Lung (tissue), 11 donors: ENCODE measurements at regions not wholly inside any gene's neighbourhood (a gene's known extent, or its start where the extent isn't known, plus 50 kb on each side); places are given as distances from the start of the nearest gene placed in this dataset.

Source experiments
- ATAC-seq: fragments of 200-7000 bp; cut with Tn5 transposase; one replicate; pipeline ENCODE4 v1.9.1; 2020; ENCODE audit warnings: moderate number of reproducible peaks; ENCODE audit not compliant: insufficient read depth, low FRiP score
- DNase-seq, 3 donors: peaks; one replicate each; pipeline ENCODE4 v3.0.0-alpha.2; 2013 to 2017
- H3K27ac ChIP-seq, 2 donors: one replicate each; pipeline ENCODE4 v1.5.1; 2013; ENCODE audit warnings: mild to moderate bottlenecking in 2 of 2, moderate library complexity in 2 of 2, control low read depth in 1 of 2, inconsistent platforms in 1 of 2, low read depth in 1 of 2, low read length in 1 of 2
- H3K27me3 ChIP-seq, 3 donors: one replicate each; pipeline ENCODE4 v1.5.1; 2013; ENCODE audit warnings: low read length in 2 of 3; ENCODE audit not compliant: control insufficient read depth in 3 of 3, insufficient read depth in 3 of 3
- H3K36me3 ChIP-seq, 4 donors: one replicate each; pipeline ENCODE4 v1.5.1; 2013; ENCODE audit warnings: low read length in 4 of 4, mild to moderate bottlenecking in 1 of 4, moderate library complexity in 1 of 4; ENCODE audit not compliant: control insufficient read depth in 4 of 4, insufficient read depth in 4 of 4
- H3K4me1 ChIP-seq, 5 donors: one replicate each; pipeline ENCODE4 v1.5.1; 2013; ENCODE audit warnings: low read length in 5 of 5, mild to moderate bottlenecking in 2 of 5, moderate library complexity in 1 of 5; ENCODE audit not compliant: control insufficient read depth in 5 of 5, insufficient read depth in 5 of 5
- H3K4me3 ChIP-seq: one replicate; pipeline ENCODE4 v1.5.1; 2013; ENCODE audit warnings: mild to moderate bottlenecking, control low read depth, moderate library complexity
- H3K9ac ChIP-seq, 2 donors: one replicate each; pipeline ENCODE4 v1.5.1; 2013; ENCODE audit warnings: low read length in 2 of 2, control low read depth in 1 of 2; ENCODE audit not compliant: insufficient read depth in 1 of 2
- H3K9me3 ChIP-seq, 4 donors: one replicate each; pipeline ENCODE4 v1.5.1; 2013; ENCODE audit warnings: low read length in 3 of 4, mild to moderate bottlenecking in 1 of 4, moderate library complexity in 1 of 4; ENCODE audit not compliant: control insufficient read depth in 4 of 4, insufficient read depth in 3 of 4
- WGBS, 2 donors: extraction: QIAGEN DNeasy Blood & Tissue Kit; methylation state at CpG; one replicate each; pipeline ENCODE4 v1.1.7; 2013; 5-methylcytosine and 5-hydroxymethylcytosine counted together
- TF ChIP-seq, protein P1 (sequence below): IDR thresholded peaks from 2 replicates; pipeline ENCODE4 v1.5.1; 2012; ENCODE audit warnings: mild to moderate bottlenecking; ENCODE audit errors: control extremely low read depth, extremely low read depth
- donor health status: control.
- donor health status: control.
- donor health status: Bipolar disorder and iron deficiency.
- donor health status: healthy.
- donor health status: DM: yes; HTN: yes; CAD: no.

DNA sequence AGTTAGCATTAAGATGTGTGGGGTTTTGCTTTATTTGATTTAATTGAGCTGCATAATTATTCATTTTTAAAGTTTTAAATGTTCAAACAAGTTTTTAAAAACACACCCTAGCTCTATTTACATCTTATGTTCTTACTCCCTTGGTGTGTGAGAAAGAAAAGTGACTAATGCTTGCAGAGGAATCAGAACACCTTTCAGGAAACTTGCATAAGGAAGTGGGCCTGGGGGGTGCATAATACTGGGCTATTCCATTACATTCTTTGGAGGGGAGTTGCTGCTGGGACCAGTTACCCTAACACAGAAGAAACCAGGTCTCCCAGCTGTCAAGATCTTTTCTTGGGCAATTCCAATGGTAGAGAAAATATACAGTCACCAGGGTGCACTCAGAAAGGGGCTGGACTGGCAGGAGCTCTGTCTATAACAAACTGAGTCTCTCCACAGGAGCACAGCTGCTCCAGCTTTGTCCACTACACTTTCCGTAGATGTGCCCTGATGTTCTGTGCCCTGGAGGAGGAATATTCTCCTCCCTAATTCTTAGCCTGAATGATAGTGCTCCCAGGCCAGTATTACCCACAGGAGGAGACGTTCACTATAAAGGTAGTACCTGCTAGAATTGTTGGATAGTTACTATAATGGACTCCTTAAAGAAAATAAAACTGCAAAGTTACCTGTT is 304.2 kb downstream of the CDC14C start:
- H3K36me3 ChIP-seq, result no peaks in the 10 kb centered on the region
- no peaks in the 10 kb centered on the region for H3K4me1 ChIP-seq
- H3K9me3 ChIP-seq, result no peaks in the 10 kb centered on the region
- ATAC-seq (no peak), DNase-seq (no peak)
- no peak overlapping the region for H3K27ac ChIP-seq
- WGBS, 2 donors, result 41 to 59% methylated on average over 2 of the region's 2 CpGs
- TF ChIP-seq, protein P1, sequence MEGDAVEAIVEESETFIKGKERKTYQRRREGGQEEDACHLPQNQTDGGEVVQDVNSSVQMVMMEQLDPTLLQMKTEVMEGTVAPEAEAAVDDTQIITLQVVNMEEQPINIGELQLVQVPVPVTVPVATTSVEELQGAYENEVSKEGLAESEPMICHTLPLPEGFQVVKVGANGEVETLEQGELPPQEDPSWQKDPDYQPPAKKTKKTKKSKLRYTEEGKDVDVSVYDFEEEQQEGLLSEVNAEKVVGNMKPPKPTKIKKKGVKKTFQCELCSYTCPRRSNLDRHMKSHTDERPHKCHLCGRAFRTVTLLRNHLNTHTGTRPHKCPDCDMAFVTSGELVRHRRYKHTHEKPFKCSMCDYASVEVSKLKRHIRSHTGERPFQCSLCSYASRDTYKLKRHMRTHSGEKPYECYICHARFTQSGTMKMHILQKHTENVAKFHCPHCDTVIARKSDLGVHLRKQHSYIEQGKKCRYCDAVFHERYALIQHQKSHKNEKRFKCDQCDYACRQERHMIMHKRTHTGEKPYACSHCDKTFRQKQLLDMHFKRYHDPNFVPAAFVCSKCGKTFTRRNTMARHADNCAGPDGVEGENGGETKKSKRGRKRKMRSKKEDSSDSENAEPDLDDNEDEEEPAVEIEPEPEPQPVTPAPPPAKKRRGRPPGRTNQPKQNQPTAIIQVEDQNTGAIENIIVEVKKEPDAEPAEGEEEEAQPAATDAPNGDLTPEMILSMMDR, result no peak
- no peaks in the 10 kb centered on the region for H3K27me3 ChIP-seq
- no peak overlapping the region for H3K9ac ChIP-seq
- H3K4me3 ChIP-seq, result no peak overlapping the region

GRCh38 chr7:49229246-49229645 is 304.9 kb downstream of the CDC14C start:
- Histone ChIP-seq H3K27ac (no peak overlapping the region), H3K4me1 (no peaks in the 10 kb centered on the region), H3K36me3 (no peaks in the 10 kb centered on the region), H3K9me3 (no peaks in the 10 kb centered on the region), H3K27me3 (no peaks in the 10 kb centered on the region), H3K9ac (no peak overlapping the region), H3K4me3 (no peak overlapping the region)
- TF ChIP-seq, protein P1, result no peak
- DNase-seq, result no peak
- WGBS, 2 donors, result 69 to 71% methylated on average over 6 of the region's 6 CpGs
- no peak for ATAC-seq

- no peak for DNase-seq
- Histone ChIP-seq H3K9ac (no peak overlapping the region), H3K4me1 (no peaks in the 10 kb centered on the region), H3K4me3 (no peak overlapping the region), H3K27me3 (no peaks in the 10 kb centered on the region), H3K9me3 (peaks cover 0 to 3% (median 1%) of the 10 kb centered on the region in 4 donors), H3K36me3 (no peaks in the 10 kb centered on the region), H3K27ac (no peak overlapping the region)
- TF ChIP-seq, protein P1, result no peak
- ATAC-seq, result no peak
- WGBS, 2 donors, result 32 to 38% methylated on average over 2 of the region's 2 CpGs
These were observed 319.2 kb downstream of the CDC14C start for GRCh38 chr7:49243521-49243920.

- WGBS, 2 donors, result 7% methylated on average over 1 of the region's 1 CpG
- DNase-seq, result no peak
- Histone ChIP-seq H3K27ac (no peak overlapping the region), H3K4me3 (no peak overlapping the region), H3K36me3 (no peaks in the 10 kb centered on the region), H3K9ac (no peak overlapping the region), H3K27me3 (no peaks in the 10 kb centered on the region), H3K4me1 (no peaks in the 10 kb centered on the region), H3K9me3 (peaks cover 0 to 3% (median 0%) of the 10 kb centered on the region in 4 donors)
- TF ChIP-seq, protein P1, result no peak
- ATAC-seq, result no peak
These were observed 320.2 kb downstream of the CDC14C start for GRCh38 chr7:49244543-49244942.
